LNCAP (cell line): ENCODE measurements at regions not wholly inside any gene's neighbourhood (a gene's known extent, or its start where the extent isn't known, plus 50 kb on each side); places are given as distances from the start of the nearest gene placed in this dataset.

Source experiments
- TF ChIP-seq, protein P1 (sequence below): fragments of 450-650 bp; IDR thresholded peaks from 2 replicates; pipeline ENCODE4 v1.5.1; 2017; ENCODE audit warnings: mild to moderate bottlenecking

DNA sequence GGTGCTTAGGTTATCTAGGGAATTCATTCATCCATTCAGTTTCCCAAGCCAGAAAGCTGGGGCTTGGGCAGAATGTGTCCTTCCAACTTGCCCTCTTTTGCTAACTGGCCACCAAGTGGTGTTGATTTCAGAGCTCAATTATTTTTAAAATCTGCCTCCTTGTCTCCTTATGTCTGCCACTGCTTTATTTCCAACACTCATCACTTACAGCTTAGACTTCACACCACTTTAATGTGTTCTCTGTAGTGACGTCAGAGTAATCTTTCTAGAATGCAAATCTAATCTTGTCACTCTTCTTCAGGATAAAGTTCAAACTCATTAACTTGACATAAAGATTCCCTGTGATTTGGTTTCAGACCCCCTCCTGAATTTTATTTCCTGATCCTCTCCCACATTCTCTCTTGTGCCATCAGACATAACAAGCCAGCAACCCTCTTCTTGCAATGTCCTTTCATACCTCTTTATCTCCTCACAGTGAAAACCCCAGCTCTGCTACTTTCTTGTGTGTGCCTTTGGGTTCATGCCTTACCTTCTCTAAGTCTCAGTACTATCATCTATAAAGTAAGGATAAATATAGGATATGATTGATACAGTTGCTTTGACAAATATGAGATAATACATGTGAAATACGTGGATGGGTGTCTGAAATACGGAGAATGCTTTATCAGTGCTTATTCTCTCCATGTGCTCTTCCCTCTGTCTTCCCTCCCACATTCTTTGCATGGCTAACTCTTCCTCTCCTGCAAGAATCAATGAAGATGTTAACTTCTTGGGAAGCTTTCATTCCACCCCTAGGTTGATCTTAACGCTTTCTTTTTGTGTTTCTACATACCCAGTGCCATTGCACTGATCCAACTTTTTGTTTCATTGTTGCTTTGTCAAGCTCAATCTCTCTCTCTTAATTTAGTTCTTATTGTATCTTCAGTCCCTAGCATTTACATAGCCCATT lies 522.7 kb upstream of the FZD8 start:
- TF ChIP-seq, protein P1, sequence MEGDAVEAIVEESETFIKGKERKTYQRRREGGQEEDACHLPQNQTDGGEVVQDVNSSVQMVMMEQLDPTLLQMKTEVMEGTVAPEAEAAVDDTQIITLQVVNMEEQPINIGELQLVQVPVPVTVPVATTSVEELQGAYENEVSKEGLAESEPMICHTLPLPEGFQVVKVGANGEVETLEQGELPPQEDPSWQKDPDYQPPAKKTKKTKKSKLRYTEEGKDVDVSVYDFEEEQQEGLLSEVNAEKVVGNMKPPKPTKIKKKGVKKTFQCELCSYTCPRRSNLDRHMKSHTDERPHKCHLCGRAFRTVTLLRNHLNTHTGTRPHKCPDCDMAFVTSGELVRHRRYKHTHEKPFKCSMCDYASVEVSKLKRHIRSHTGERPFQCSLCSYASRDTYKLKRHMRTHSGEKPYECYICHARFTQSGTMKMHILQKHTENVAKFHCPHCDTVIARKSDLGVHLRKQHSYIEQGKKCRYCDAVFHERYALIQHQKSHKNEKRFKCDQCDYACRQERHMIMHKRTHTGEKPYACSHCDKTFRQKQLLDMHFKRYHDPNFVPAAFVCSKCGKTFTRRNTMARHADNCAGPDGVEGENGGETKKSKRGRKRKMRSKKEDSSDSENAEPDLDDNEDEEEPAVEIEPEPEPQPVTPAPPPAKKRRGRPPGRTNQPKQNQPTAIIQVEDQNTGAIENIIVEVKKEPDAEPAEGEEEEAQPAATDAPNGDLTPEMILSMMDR: no peak

DNA sequence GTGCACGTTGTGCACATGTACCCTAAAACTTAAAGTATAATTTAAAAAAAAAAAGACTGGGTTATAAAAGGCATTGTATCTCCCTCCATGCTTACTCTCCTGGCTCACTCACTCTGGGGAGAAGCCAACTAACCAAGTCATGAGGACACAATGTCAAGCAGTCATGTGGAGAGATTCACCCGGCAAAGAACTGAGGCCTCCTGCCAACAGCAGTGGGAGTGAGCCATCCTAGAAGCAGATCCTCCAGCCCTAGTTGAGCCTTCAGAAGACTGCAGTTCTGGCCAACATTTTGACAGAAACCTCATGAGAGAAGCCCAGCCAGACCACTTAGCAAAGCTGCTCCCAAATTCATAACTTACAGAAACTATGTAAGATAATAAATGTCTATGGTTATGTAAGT lies 521.7 kb upstream of the FZD8 start:
- TF ChIP-seq, protein P1: no peak

DNA sequence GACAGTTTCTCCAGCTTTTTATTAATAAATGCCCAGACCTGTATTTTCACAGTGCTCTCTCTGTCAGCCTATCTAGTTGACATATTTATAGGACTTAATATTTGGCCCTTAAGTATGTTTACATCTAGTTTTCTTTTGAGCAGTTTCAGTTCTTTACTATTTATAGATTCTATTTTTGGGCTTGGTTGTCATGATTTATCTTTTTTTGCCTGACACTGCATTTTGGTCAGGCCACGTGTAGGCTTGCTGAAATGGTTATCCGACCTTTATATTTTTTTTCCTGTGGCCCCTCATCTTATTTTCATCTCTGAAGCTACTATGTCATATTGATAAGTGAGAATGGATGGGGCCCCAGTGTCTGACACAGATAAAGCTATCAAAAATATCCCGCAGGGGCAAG lies 515.4 kb upstream of the FZD8 start:
- TF ChIP-seq, protein P1: no peak

DNA sequence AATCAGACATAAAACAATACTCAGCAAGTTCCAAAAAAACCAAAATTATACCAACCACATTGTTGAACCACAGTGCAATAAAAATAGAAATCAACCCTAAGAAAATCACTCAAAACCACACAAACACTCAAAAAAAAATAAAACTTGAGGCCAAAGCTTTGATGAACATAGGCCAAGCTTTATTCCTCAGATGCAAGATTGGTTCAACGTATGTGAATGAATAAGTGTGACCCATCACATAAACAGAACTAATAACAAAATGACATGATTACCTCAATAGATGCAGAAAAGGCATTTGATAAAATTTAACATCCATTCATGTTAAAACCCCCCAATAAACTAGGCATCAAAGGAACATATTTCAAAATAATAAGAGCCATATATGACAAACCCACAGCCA lies 506.1 kb upstream of the FZD8 start:
- TF ChIP-seq, protein P1: no peak

DNA sequence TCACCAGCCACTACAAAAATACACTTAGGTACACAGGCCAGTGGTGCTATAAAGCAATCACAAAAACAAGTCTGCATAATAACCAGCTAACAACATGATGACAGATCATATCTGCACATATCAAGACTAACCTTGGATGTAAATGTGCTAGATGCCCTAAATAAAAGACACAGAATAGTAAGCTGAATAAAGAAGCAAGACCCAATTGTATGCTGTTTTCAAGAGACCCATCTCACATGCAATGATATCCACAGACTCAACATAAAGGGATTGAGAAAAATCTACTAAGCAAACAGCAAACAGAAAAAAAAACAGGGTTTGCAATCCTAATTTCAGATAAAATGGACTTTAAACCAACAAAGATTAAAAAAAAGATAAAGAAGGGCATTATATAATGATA lies 505.4 kb upstream of the FZD8 start:
- TF ChIP-seq, protein P1: no peak

DNA sequence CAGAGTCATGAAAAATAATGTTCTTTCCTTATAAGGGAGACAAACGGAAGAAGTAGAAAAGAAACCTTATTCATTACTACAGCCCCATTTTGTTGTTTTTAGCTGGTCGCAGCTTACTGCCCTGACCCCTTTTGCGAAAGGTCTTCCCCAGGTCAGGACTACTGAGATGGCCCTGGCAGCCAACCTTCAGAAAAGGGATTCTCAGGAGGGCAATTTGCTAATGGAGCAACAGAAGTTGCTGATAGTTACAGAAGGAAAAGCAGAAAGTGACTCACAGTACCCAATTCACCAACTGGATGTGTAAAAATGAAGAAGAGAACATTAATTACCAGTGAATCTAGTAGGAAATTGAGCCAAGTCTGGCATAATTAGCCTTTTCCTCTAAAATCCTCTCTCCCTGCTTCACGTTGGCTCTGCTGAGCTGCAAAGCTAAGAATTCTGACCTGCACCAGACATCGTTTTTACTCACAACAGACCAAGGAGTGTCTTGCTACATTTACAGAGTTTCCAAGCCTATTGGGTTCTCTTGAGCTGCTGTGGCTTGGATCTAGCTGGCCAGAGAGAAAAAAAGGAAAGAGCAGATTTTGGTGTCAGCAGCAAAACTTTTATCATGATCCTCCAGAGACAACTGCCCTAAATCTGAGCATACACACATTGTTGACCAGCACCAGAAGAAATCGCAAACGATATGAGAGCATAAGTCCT lies 499.9 kb upstream of the FZD8 start:
- TF ChIP-seq, protein P1: no peak

DNA sequence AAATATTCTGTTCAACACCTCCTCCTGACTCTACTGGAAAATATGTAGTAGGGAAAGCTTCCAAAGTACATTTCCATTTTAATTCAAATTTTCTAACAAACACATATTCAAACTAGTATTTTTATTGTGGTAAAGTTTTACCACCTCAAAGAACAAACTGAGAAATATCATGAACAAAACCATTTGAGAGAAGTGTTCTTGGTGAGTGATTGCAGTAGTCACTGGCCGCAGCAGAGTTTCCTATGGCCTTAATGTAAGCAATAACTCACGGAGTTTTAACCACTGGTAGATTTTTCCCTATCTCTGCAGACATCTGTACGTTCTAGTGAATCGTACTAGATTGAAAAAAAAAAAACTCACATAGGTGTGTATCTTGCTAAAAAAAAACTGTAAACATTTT lies 487.0 kb upstream of the FZD8 start:
- TF ChIP-seq, protein P1: no peak
